Colonic mucosa (tissue), 4 donors: ENCODE measurements at regions not wholly inside any gene's neighbourhood (a gene's known extent, or its start where the extent isn't known, plus 50 kb on each side); places are given as distances from the start of the nearest gene placed in this dataset.

Source experiments
- DNase-seq: peaks from one replicate; pipeline ENCODE4 v3.0.0-alpha.2; 2020
- H3K27ac ChIP-seq: fragments of 200-600 bp; one replicate; pipeline ENCODE4 v1.8.0; 2021
- H3K27me3 ChIP-seq: fragments of 200-600 bp; one replicate; pipeline ENCODE4 v1.8.0; 2021
- H3K36me3 ChIP-seq: fragments of 200-600 bp; one replicate; pipeline ENCODE4 v1.8.0; 2021
- H3K4me1 ChIP-seq: fragments of 200-600 bp; one replicate; pipeline ENCODE4 v1.8.0; 2021; ENCODE audit warnings: mild to moderate bottlenecking
- H3K4me3 ChIP-seq: fragments of 200-600 bp; one replicate; pipeline ENCODE4 v1.8.0; 2021
- H3K9ac ChIP-seq, 2 donors: one replicate each; pipeline ENCODE4 v1.7.0; 2013; ENCODE audit warnings: control low read depth in 2 of 2, low read depth in 2 of 2, low read length in 2 of 2
- H3K9me3 ChIP-seq: fragments of 200-600 bp; one replicate; pipeline ENCODE4 v1.8.0; 2021
- CTCF ChIP-seq: fragments of 200-600 bp; IDR thresholded peaks from one replicate; pipeline ENCODE4 v1.8.0; 2022; ENCODE audit warnings: antibody characterized with exemption, mild to moderate bottlenecking
- intact Hi-C: fragments of 100-400 bp; cut with DNase I; formaldehyde crosslinking; loops from one replicate; pipeline ENCODE4 v1.14.1; 2022
- donor health status: healthy.
- donor health status: DM: no; HTN: no; CAD: no.
- donor health status: DM: no; HTN: no; CAD: no.

GRCh38 chr21:18070392-18070791 lies 174.2 kb upstream of the CHODL start:
- Histone ChIP-seq H3K9ac (no peak overlapping the region), H3K4me1 (no peaks in the 10 kb centered on the region), H3K27me3 (no peaks in the 10 kb centered on the region), H3K4me3 (no peak overlapping the region), H3K9me3 (no peaks in the 10 kb centered on the region), H3K27ac (no peak overlapping the region), H3K36me3 (no peaks in the 10 kb centered on the region)
- intact Hi-C loops, result no loop called here
- DNase-seq, result no peak
- TF ChIP-seq CTCF, result no peak

GRCh38 chr21:18069875-18070274 lies 174.8 kb upstream of the CHODL start:
- no peak overlapping the region for H3K9ac ChIP-seq
- no peaks in the 10 kb centered on the region for H3K36me3 ChIP-seq
- no peak for TF ChIP-seq CTCF
- no peak overlapping the region for H3K4me3 ChIP-seq
- no peaks in the 10 kb centered on the region for H3K9me3 ChIP-seq
- DNase-seq, result no peak
- no peak overlapping the region for H3K27ac ChIP-seq
- intact Hi-C loops, result no loop called here
- H3K4me1 ChIP-seq, result no peaks in the 10 kb centered on the region
- no peaks in the 10 kb centered on the region for H3K27me3 ChIP-seq

GRCh38 chr21:18060402-18060801 lies 184.2 kb upstream of the CHODL start:
- H3K27me3 ChIP-seq, result no peaks in the 10 kb centered on the region
- no peaks in the 10 kb centered on the region for H3K4me1 ChIP-seq
- H3K9me3 ChIP-seq, result no peaks in the 10 kb centered on the region
- DNase-seq, result no peak
- TF ChIP-seq CTCF, result no peak
- H3K27ac ChIP-seq, result no peak overlapping the region
- no peaks in the 10 kb centered on the region for H3K36me3 ChIP-seq
- intact Hi-C loops, result no loop called here
- H3K4me3 ChIP-seq, result no peak overlapping the region
- H3K9ac ChIP-seq, result no peak overlapping the region

GRCh38 chr21:18058731-18059398 lies 185.8 kb upstream of the CHODL start:
- Histone ChIP-seq H3K4me3 (no peak overlapping the region), H3K9me3 (no peaks in the 10 kb centered on the region), H3K27ac (no peak overlapping the region), H3K9ac (no peak overlapping the region), H3K4me1 (no peaks in the 10 kb centered on the region), H3K27me3 (no peaks in the 10 kb centered on the region), H3K36me3 (no peaks in the 10 kb centered on the region)
- intact Hi-C loops, result no loop called here
- DNase-seq, result no peak
- no peak for TF ChIP-seq CTCF

- no peak for DNase-seq
- Histone ChIP-seq H3K36me3 (no peaks in the 10 kb centered on the region), H3K9me3 (no peaks in the 10 kb centered on the region), H3K27ac (no peak overlapping the region), H3K4me3 (no peak overlapping the region), H3K4me1 (no peaks in the 10 kb centered on the region), H3K27me3 (no peaks in the 10 kb centered on the region), H3K9ac (no peak overlapping the region)
- TF ChIP-seq CTCF, result no peak
- intact Hi-C loops, result no loop called here
Observed at GRCh38 chr21:18053151-18053550, 191.5 kb upstream of the CHODL start.
